ENCODE measurements at regions not wholly inside any gene's neighbourhood (a gene's known extent, or its start where the extent isn't known, plus 50 kb on each side); places are given as distances from the start of the nearest gene placed in this dataset.

DNA sequence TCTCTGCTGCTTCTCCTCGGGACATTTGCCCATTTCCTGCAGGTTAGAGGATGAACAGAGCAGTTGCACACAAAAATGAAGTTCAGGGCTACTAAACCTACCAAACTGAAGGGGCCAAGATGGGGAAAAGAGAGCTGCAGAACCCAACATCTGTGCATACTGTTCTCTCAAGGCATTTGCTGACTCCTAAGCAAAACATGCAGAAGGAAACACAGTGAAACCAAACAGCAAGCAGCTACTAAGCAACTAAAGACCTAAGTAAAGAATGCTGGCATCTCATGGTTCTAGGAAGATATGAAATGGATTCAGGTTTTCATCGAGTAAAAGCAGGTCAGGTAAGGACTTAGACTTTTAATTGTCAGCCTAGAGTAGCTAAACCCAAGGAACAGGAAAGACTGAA, 111.9 kb upstream of the SYT4 start:
- Histone ChIP-seq H3K4me3 (ENCODE audit: low read length in 3 of 3) (no peak overlapping the region), H3K4me1 (ENCODE audit: control insufficient read depth in 2 of 3, insufficient read depth in 2 of 3, low read depth in 1 of 3, low read length in 3 of 3) (no peaks in the 10 kb centered on the region), H3K9ac (ENCODE audit: low read length in 3 of 3) (no peak overlapping the region), H3K36me3 (ENCODE audit: control insufficient read depth in 2 of 3, insufficient read depth in 3 of 3, low read length in 3 of 3) (no peaks in the 10 kb centered on the region), H3K27me3 (ENCODE audit: control insufficient read depth, insufficient read depth, low read length) (no peaks in the 10 kb centered on the region), H3K27ac (ENCODE audit: low read depth in 2 of 2, low read length in 2 of 2) (no peak overlapping the region), H3K9me3 (ENCODE audit: control insufficient read depth in 2 of 3, insufficient read depth in 1 of 3, low read length in 3 of 3) (no peaks in the 10 kb centered on the region)
- intact Hi-C loops (cut with DNase I), result no loop called here
- DNase-seq, result peak in 1 of 5 donors; percentile 12
- TF ChIP-seq, protein P1, sequence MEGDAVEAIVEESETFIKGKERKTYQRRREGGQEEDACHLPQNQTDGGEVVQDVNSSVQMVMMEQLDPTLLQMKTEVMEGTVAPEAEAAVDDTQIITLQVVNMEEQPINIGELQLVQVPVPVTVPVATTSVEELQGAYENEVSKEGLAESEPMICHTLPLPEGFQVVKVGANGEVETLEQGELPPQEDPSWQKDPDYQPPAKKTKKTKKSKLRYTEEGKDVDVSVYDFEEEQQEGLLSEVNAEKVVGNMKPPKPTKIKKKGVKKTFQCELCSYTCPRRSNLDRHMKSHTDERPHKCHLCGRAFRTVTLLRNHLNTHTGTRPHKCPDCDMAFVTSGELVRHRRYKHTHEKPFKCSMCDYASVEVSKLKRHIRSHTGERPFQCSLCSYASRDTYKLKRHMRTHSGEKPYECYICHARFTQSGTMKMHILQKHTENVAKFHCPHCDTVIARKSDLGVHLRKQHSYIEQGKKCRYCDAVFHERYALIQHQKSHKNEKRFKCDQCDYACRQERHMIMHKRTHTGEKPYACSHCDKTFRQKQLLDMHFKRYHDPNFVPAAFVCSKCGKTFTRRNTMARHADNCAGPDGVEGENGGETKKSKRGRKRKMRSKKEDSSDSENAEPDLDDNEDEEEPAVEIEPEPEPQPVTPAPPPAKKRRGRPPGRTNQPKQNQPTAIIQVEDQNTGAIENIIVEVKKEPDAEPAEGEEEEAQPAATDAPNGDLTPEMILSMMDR (IDR thresholded peaks at IDR 0.05; ENCODE audit: borderline replicate concordance, extremely low read depth, insufficient read depth), result no peak
- FAIRE-seq, result no peak

DNA sequence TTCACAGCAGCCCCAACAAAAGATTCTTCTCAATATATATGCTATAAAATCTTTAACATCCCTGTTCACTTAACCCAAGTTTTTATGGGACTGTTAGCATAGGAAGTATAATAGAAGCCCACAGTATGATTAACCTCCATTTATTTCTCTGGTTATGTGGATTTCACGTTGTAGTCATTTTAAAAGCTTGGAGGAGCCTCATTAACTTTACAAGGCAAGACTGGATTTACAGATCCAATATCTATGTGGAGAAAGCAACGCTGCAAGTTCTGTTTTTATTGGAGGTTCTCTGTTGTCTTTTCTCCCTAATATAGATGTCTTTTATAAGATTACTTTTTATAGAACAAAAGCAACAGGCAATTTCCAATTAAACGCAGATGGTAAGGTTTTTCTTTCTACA, 114.9 kb upstream of the SYT4 start:
- no peaks in the 10 kb centered on the region for H3K9me3 ChIP-seq (ENCODE audit: control insufficient read depth in 2 of 3, insufficient read depth in 1 of 3, low read length in 3 of 3)
- H3K9ac ChIP-seq (ENCODE audit: low read length in 3 of 3), result no peak overlapping the region
- no peak overlapping the region for H3K4me3 ChIP-seq (ENCODE audit: low read length in 3 of 3)
- TF ChIP-seq, protein P1 (IDR thresholded peaks at IDR 0.05; ENCODE audit: borderline replicate concordance, extremely low read depth, insufficient read depth), result no peak
- H3K36me3 ChIP-seq (ENCODE audit: control insufficient read depth in 2 of 3, insufficient read depth in 3 of 3, low read length in 3 of 3), result no peaks in the 10 kb centered on the region
- H3K27me3 ChIP-seq (ENCODE audit: control insufficient read depth, insufficient read depth, low read length), result no peaks in the 10 kb centered on the region
- no peak overlapping the region for H3K27ac ChIP-seq (ENCODE audit: low read depth in 2 of 2, low read length in 2 of 2)
- H3K4me1 ChIP-seq (ENCODE audit: control insufficient read depth in 2 of 3, insufficient read depth in 2 of 3, low read depth in 1 of 3, low read length in 3 of 3), result no peaks in the 10 kb centered on the region
- no peak for DNase-seq
- no peak for FAIRE-seq
- intact Hi-C loops (cut with DNase I), result no loop called here

DNA sequence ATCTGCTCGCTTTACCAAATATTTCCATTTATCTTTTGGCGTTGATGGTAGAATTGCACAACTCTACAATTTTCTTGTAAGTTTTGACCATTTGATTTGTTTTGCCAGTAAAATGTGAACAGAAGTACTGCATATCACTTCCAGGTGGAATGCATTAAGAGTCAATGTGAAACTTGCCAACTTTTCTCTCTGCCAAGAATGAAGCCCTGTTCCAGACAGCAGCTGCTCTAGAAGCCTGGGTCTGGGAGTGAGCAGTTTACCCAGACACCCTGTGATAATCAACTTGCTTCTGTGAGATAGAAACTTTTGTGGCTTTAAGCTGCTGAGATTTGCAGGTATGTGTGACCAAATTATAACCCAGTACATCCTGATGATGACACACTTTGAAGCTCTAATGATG, 115.9 kb upstream of the SYT4 start:
- DNase-seq (peak in 1 of 5 donors; percentile 6), FAIRE-seq (no peak)
- TF ChIP-seq, protein P1 (IDR thresholded peaks at IDR 0.05; ENCODE audit: borderline replicate concordance, extremely low read depth, insufficient read depth), result no peak
- no peaks in the 10 kb centered on the region for H3K27me3 ChIP-seq (ENCODE audit: control insufficient read depth, insufficient read depth, low read length)
- no peaks in the 10 kb centered on the region for H3K36me3 ChIP-seq (ENCODE audit: control insufficient read depth in 2 of 3, insufficient read depth in 3 of 3, low read length in 3 of 3)
- H3K4me1 ChIP-seq (ENCODE audit: control insufficient read depth in 2 of 3, insufficient read depth in 2 of 3, low read depth in 1 of 3, low read length in 3 of 3), result no peaks in the 10 kb centered on the region
- no peak overlapping the region for H3K27ac ChIP-seq (ENCODE audit: low read depth in 2 of 2, low read length in 2 of 2)
- H3K9me3 ChIP-seq (ENCODE audit: control insufficient read depth in 2 of 3, insufficient read depth in 1 of 3, low read length in 3 of 3), result no peaks in the 10 kb centered on the region
- intact Hi-C loops (cut with DNase I), result no loop called here
- H3K4me3 ChIP-seq (ENCODE audit: low read length in 3 of 3), result no peak overlapping the region
- no peak overlapping the region for H3K9ac ChIP-seq (ENCODE audit: low read length in 3 of 3)

DNA sequence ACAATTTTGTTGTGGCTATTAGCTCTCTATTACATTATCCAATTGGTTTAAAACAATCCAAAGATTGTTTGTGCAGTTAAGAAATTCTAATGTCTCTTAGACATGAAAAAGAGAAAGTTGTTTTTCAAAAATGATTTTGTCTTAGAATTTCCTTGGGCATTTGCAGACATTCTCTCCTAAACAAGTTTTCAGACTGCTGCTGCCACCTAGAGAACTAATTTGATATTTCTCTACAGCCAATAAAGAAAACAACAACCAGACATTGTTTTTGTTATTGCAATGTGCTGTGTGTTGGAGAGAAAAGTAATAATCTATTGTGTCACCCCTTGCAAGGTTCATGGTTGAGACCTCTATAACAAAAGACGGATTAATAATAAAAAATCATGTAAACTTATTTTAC, 119.0 kb upstream of the SYT4 start:
- H3K27ac ChIP-seq (ENCODE audit: low read depth in 2 of 2, low read length in 2 of 2), result no peak overlapping the region
- H3K36me3 ChIP-seq (ENCODE audit: control insufficient read depth in 2 of 3, insufficient read depth in 3 of 3, low read length in 3 of 3), result no peaks in the 10 kb centered on the region
- H3K9me3 ChIP-seq (ENCODE audit: control insufficient read depth in 2 of 3, insufficient read depth in 1 of 3, low read length in 3 of 3), result no peaks in the 10 kb centered on the region
- TF ChIP-seq, protein P1 (IDR thresholded peaks at IDR 0.05; ENCODE audit: borderline replicate concordance, extremely low read depth, insufficient read depth), result peak; percentile 26
- intact Hi-C loops (cut with DNase I), result no loop called here
- H3K9ac ChIP-seq (ENCODE audit: low read length in 3 of 3), result no peak overlapping the region
- no peaks in the 10 kb centered on the region for H3K4me1 ChIP-seq (ENCODE audit: control insufficient read depth in 2 of 3, insufficient read depth in 2 of 3, low read depth in 1 of 3, low read length in 3 of 3)
- H3K27me3 ChIP-seq (ENCODE audit: control insufficient read depth, insufficient read depth, low read length), result no peaks in the 10 kb centered on the region
- DNase-seq, result peak in 2 of 5 donors; percentile 30 to 66
- H3K4me3 ChIP-seq (ENCODE audit: low read length in 3 of 3), result no peak overlapping the region
- FAIRE-seq, result peak; percentile 60

Measured in kidney (tissue), 13 donors.